ENCODE measurements at regions not wholly inside any gene's neighbourhood (a gene's known extent, or its start where the extent isn't known, plus 50 kb on each side); places are given as distances from the start of the nearest gene placed in this dataset.
"Not testable (repeated sequence)": the region's sequence is repeated elsewhere in the genome, so short reads cannot be mapped to it uniquely, and the experiment has no call there.

GRCh38 chr14:71454010-71454409, 478.2 kb upstream of the RGS6 start:
- Histone ChIP-seq H3K36me3 (ENCODE audit: insufficient read depth) (no peaks in the 10 kb centered on the region), H3K4me3 (ENCODE audit: low read depth, low read length) (no peak overlapping the region), H3K4me1 (ENCODE audit: insufficient read depth) (no peaks in the 10 kb centered on the region), H3K27ac (ENCODE audit: low read depth) (no peak overlapping the region)
- WGBS = 99% methylated on average over 2 of the region's 2 CpGs
- no peak for DNase-seq (ENCODE audit: extremely low spot score)

- Histone ChIP-seq H3K4me3 (ENCODE audit: low read depth, low read length) (no peak overlapping the region), H3K27ac (ENCODE audit: low read depth) (no peak overlapping the region), H3K4me1 (ENCODE audit: insufficient read depth) (no peaks in the 10 kb centered on the region), H3K36me3 (ENCODE audit: insufficient read depth) (no peaks in the 10 kb centered on the region)
- 73% methylated on average over 6 of the region's 6 CpGs for whole genome bisulfite sequencing
- DNase-seq (ENCODE audit: extremely low spot score) = no peak
Observed at GRCh38 chr14:71454513-71455332, 477.5 kb upstream of the RGS6 start.

- DNase-seq (ENCODE audit: extremely low spot score) = no peak
- no peak overlapping the region for H3K4me3 ChIP-seq (ENCODE audit: low read depth, low read length)
- no peaks in the 10 kb centered on the region for H3K4me1 ChIP-seq (ENCODE audit: insufficient read depth)
- H3K36me3 ChIP-seq (ENCODE audit: insufficient read depth) = no peaks in the 10 kb centered on the region
- no peak overlapping the region for H3K27ac ChIP-seq (ENCODE audit: low read depth)
- WGBS = 96% methylated on average over 6 of the region's 6 CpGs
Observed at GRCh38 chr14:71460091-71460490, 472.1 kb upstream of the RGS6 start.

- not testable (repeated sequence) for H3K27ac ChIP-seq (ENCODE audit: low read depth); H3K36me3 ChIP-seq (ENCODE audit: insufficient read depth); DNase-seq (ENCODE audit: extremely low spot score); H3K4me1 ChIP-seq (ENCODE audit: insufficient read depth); H3K4me3 ChIP-seq (ENCODE audit: low read depth, low read length)
- 90% methylated on average over 3 of the region's 3 CpGs for WGBS
Observed at GRCh38 chr14:71461617-71462016, 470.6 kb upstream of the RGS6 start.

GRCh38 chr14:71463807-71464206, 468.4 kb upstream of the RGS6 start:
- no peak for DNase-seq (ENCODE audit: extremely low spot score)
- Histone ChIP-seq H3K27ac (ENCODE audit: low read depth) (no peak overlapping the region), H3K36me3 (ENCODE audit: insufficient read depth) (no peaks in the 10 kb centered on the region)

GRCh38 chr14:71464840-71465239, 467.4 kb upstream of the RGS6 start:
- Histone ChIP-seq H3K36me3 (ENCODE audit: insufficient read depth) (no peaks in the 10 kb centered on the region), H3K4me1 (ENCODE audit: insufficient read depth) (no peaks in the 10 kb centered on the region), H3K4me3 (ENCODE audit: low read depth, low read length) (no peak overlapping the region), H3K27ac (ENCODE audit: low read depth) (no peak overlapping the region)
- DNase-seq (ENCODE audit: extremely low spot score) = no peak
- WGBS = 97% methylated on average over 4 of the region's 4 CpGs

More at GRCh38 chr14:71463807-71464206, 468.4 kb upstream of the RGS6 start:
- Histone ChIP-seq H3K4me1 (ENCODE audit: insufficient read depth) (no peaks in the 10 kb centered on the region), H3K4me3 (ENCODE audit: low read depth, low read length) (no peak overlapping the region)

GRCh38 chr14:71465316-71465715, 466.9 kb upstream of the RGS6 start:
- no peak for DNase-seq (ENCODE audit: extremely low spot score)
- Histone ChIP-seq H3K36me3 (ENCODE audit: insufficient read depth) (no peaks in the 10 kb centered on the region), H3K27ac (ENCODE audit: low read depth) (no peak overlapping the region), H3K4me1 (ENCODE audit: insufficient read depth) (no peaks in the 10 kb centered on the region), H3K4me3 (ENCODE audit: low read depth, low read length) (no peak overlapping the region)
- 90% methylated on average over 2 of the region's 2 CpGs for WGBS

GRCh38 chr14:71466251-71466650, 466.0 kb upstream of the RGS6 start:
- H3K27ac ChIP-seq (ENCODE audit: low read depth) = no peak overlapping the region
- no peaks in the 10 kb centered on the region for H3K4me1 ChIP-seq (ENCODE audit: insufficient read depth)
- WGBS = 55% methylated on average over 3 of the region's 3 CpGs
- no peak overlapping the region for H3K4me3 ChIP-seq (ENCODE audit: low read depth, low read length)
- no peak for DNase-seq (ENCODE audit: extremely low spot score)
- no peaks in the 10 kb centered on the region for H3K36me3 ChIP-seq (ENCODE audit: insufficient read depth)

- H3K4me3 ChIP-seq (ENCODE audit: low read depth, low read length) = no peak overlapping the region
- no peak overlapping the region for H3K27ac ChIP-seq (ENCODE audit: low read depth)
- 77% methylated on average over 4 of the region's 4 CpGs for WGBS
- H3K36me3 ChIP-seq (ENCODE audit: insufficient read depth) = no peaks in the 10 kb centered on the region
- H3K4me1 ChIP-seq (ENCODE audit: insufficient read depth) = no peaks in the 10 kb centered on the region
- no peak for DNase-seq (ENCODE audit: extremely low spot score)
Observed at GRCh38 chr14:71466946-71467345, 465.3 kb upstream of the RGS6 start.

GRCh38 chr14:71467361-71467811, 464.8 kb upstream of the RGS6 start:
- Histone ChIP-seq H3K36me3 (ENCODE audit: insufficient read depth) (no peaks in the 10 kb centered on the region), H3K27ac (ENCODE audit: low read depth) (no peak overlapping the region), H3K4me3 (ENCODE audit: low read depth, low read length) (no peak overlapping the region), H3K4me1 (ENCODE audit: insufficient read depth) (no peaks in the 10 kb centered on the region)
- WGBS = 60% methylated on average over 3 of the region's 3 CpGs
- DNase-seq (ENCODE audit: extremely low spot score) = no peak

- Histone ChIP-seq H3K4me1 (ENCODE audit: insufficient read depth) (no peaks in the 10 kb centered on the region), H3K4me3 (ENCODE audit: low read depth, low read length) (no peak overlapping the region), H3K27ac (ENCODE audit: low read depth) (no peak overlapping the region), H3K36me3 (ENCODE audit: insufficient read depth) (no peaks in the 10 kb centered on the region)
- WGBS = 90% methylated on average over 1 of the region's 1 CpG
- DNase-seq (ENCODE audit: extremely low spot score) = no peak
Observed at GRCh38 chr14:71468701-71469100, 463.5 kb upstream of the RGS6 start.

- Histone ChIP-seq H3K36me3 (ENCODE audit: insufficient read depth) (no peaks in the 10 kb centered on the region), H3K4me1 (ENCODE audit: insufficient read depth) (no peaks in the 10 kb centered on the region), H3K4me3 (ENCODE audit: low read depth, low read length) (no peak overlapping the region), H3K27ac (ENCODE audit: low read depth) (no peak overlapping the region)
- 85% methylated on average over 6 of the region's 6 CpGs for WGBS
- DNase-seq (ENCODE audit: extremely low spot score) = no peak
Observed at GRCh38 chr14:71469643-71470335, 462.4 kb upstream of the RGS6 start.

GRCh38 chr14:71471634-71472355, 460.4 kb upstream of the RGS6 start:
- Histone ChIP-seq H3K27ac (ENCODE audit: low read depth) (no peak overlapping the region), H3K36me3 (ENCODE audit: insufficient read depth) (no peaks in the 10 kb centered on the region), H3K4me3 (ENCODE audit: low read depth, low read length) (no peak overlapping the region), H3K4me1 (ENCODE audit: insufficient read depth) (no peaks in the 10 kb centered on the region)
- 95% methylated on average over 6 of the region's 6 CpGs for WGBS
- no peak for DNase-seq (ENCODE audit: extremely low spot score)
